ENCODE measurements at regions not wholly inside any gene's neighbourhood (a gene's known extent, or its start where the extent isn't known, plus 50 kb on each side); places are given as distances from the start of the nearest gene placed in this dataset.

DNA sequence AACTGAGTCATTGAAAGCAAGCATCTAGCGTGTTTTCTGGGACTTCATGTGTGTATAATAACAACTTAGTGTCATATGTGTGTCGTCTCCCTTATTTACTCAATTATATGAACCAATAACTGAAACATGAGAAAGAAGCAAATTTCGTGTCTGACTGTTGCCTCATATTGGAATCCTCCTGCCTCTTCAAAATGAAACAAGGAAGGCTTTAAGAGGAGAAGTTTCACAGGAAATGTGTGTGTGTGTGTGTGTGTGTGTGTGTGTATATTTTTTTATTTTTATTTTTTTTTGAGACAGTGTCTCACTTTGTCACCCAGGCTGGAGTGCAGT, 145.8 kb upstream of the SFRP2 start:
- TF ChIP-seq CTCF (IDR thresholded peaks at IDR 0.05) (no peak), POLR2A (IDR thresholded peaks at IDR 0.05) (no peak)

Measured in testis (tissue), 2 donors.